AML-193 (cell line): ENCODE measurements at regions not wholly inside any gene's neighbourhood (a gene's known extent, or its start where the extent isn't known, plus 50 kb on each side); places are given as distances from the start of the nearest gene placed in this dataset.
A peak's percentile ranks its signal among the peaks of the same experiment; 100 is the strongest.
"Not testable (repeated sequence)": the region's sequence is repeated elsewhere in the genome, so short reads cannot be mapped to it uniquely, and the experiment has no call there.

Experiments used
- DNase-seq, 2 experiments: peaks; one replicate each; lab custom pipeline; 2025; lab: John Stamatoyannopoulos, UW

GRCh38 chr11:112310848-112311247 is 50.2 kb upstream of the PLET1 start:
- no peak for DNase-seq

GRCh38 chr11:112315057-112315720 is 54.5 kb upstream of the PLET1 start:
- DNase-seq, result no peak

GRCh38 chr11:112315861-112316739 is 55.4 kb upstream of the PLET1 start:
- no peak for DNase-seq

GRCh38 chr11:112316971-112317370 is 56.3 kb upstream of the PLET1 start:
- DNase-seq, result no peak

- peak in 1 of 2 experiments; percentile 20 for DNase-seq
Measured at GRCh38 chr11:112318184-112318591, 57.5 kb upstream of the PLET1 start.

- no peak for DNase-seq
Measured at GRCh38 chr11:112318661-112319060, 58.0 kb upstream of the PLET1 start.

- no peak for DNase-seq
Measured at GRCh38 chr11:112320668-112321067, 60.0 kb upstream of the PLET1 start.

GRCh38 chr11:112321501-112322172 is 61.0 kb upstream of the PLET1 start:
- DNase-seq, result peak; percentile 90 to 91

- no peak for DNase-seq
Measured at GRCh38 chr11:112322173-112322790, 61.6 kb upstream of the PLET1 start.

GRCh38 chr11:112334381-112334780 is 73.7 kb upstream of the PLET1 start:
- DNase-seq, result no peak

- DNase-seq, result no peak
Measured at GRCh38 chr11:112336356-112336886, 75.8 kb upstream of the PLET1 start.

- no peak for DNase-seq
Measured at GRCh38 chr11:112339566-112339965, 78.9 kb upstream of the PLET1 start.

- no peak for DNase-seq
Measured at GRCh38 chr11:112343368-112344039, 82.8 kb upstream of the PLET1 start.

GRCh38 chr11:112344040-112344413 is 83.4 kb upstream of the PLET1 start:
- DNase-seq, result no peak

GRCh38 chr11:112345166-112345565 is 84.5 kb upstream of the PLET1 start:
- DNase-seq, result no peak

- DNase-seq, result no peak
Measured at GRCh38 chr11:112345706-112346105, 85.0 kb upstream of the PLET1 start.

GRCh38 chr11:112346586-112346985 is 85.9 kb upstream of the PLET1 start:
- DNase-seq, result no peak

- DNase-seq, result no peak
Measured at GRCh38 chr11:112348480-112349029, 87.9 kb upstream of the PLET1 start.

GRCh38 chr11:112351423-112351822 is 90.8 kb upstream of the PLET1 start:
- DNase-seq, result not testable (repeated sequence)

- DNase-seq, result no peak
Measured at GRCh38 chr11:112352907-112353306, 92.2 kb upstream of the PLET1 start.

GRCh38 chr11:112354364-112354763 is 93.7 kb upstream of the PLET1 start:
- DNase-seq, result no peak
